HCT116 (cell line): ENCODE measurements at regions not wholly inside any gene's neighbourhood (a gene's known extent, or its start where the extent isn't known, plus 50 kb on each side); places are given as distances from the start of the nearest gene placed in this dataset.

ENCODE experiments used
- ATAC-seq: fragments of 200-7000 bp; cut with Tn5 transposase; 2 replicates; pipeline ENCODE4 v1.9.1; 2020; ENCODE audit warnings: mild to moderate bottlenecking, moderate library complexity
- BruUV-seq: library from RNA; stranded (reverse); fragments of 400-500 nt; replicated peaks from 2 replicates; lab custom pipeline; 2021; lab: Mats Ljungman, UMichigan
- CTCF ChIA-PET: fragments of 300-600 bp; sonication (Branson Sonifier 250); formaldehyde crosslinking; loops from one replicate; lab custom pipeline; 2021; ENCODE audit warnings: antibody characterized with exemption; lab: Charles Lee
- POLR2A ChIA-PET: fragments of 300-600, 350-600 bp; sonication (Branson Sonifier 250); formaldehyde crosslinking; loops from one replicate; lab custom pipeline; 2021; ENCODE audit warnings: antibody characterized with exemption; lab: Charles Lee
- RAD21 ChIA-PET, 2 experiments: fragments of 300-600 bp; sonication (Branson Sonifier 250); formaldehyde crosslinking; loops; one replicate each; lab custom pipeline; 2023; ENCODE audit warnings: low total read pairs in 2 of 2; ENCODE audit not compliant: uncharacterized antibody in 2 of 2, unreplicated experiment in 2 of 2, low non-redundant PET in 1 of 2; lab: Charles Lee
- DNase-seq: peaks from one replicate; pipeline ENCODE4 v3.0.0-alpha.2; 2010; ENCODE audit warnings: low read depth, low spot score
- H2AFZ ChIP-seq: fragments of 200-600 bp; shearing (Covaris generic), sonication (generic); 2 replicates; pipeline ENCODE4 v1.6.1; 2017; ENCODE audit warnings: low read depth, mixed run types, mixed read lengths, antibody characterized with exemption, low read length; ENCODE audit not compliant: poor library complexity, severe bottlenecking
- H3K27ac ChIP-seq: 2 replicates; pipeline ENCODE4 v1.5.1; 2012; ENCODE audit warnings: low read depth, low read length
- H3K27me3 ChIP-seq: fragments of 200-600 bp; sonication (generic); 2 replicates; pipeline ENCODE4 v1.6.1; 2016; ENCODE audit warnings: mixed run types, low read length, mixed read lengths; ENCODE audit not compliant: insufficient read depth
- H3K36me3 ChIP-seq, 2 experiments: fragments of 200-500 bp in 1 of 2; fragments of 200-600 bp in 1 of 2; sonication (Bioruptor generic) in 1 of 2; sonication (generic) in 1 of 2; 2 replicates each; pipeline versions ENCODE4 v1.5.1 to v1.6.1; 2014 to 2016; ENCODE audit warnings: low read length in 2 of 2, inconsistent platforms in 1 of 2, mixed read lengths in 1 of 2, mixed run types in 1 of 2; ENCODE audit not compliant: insufficient read depth in 2 of 2, control insufficient read depth in 1 of 2
- H3K4me1 ChIP-seq, 2 experiments: fragments of 200-600 bp in 1 of 2; sonication (generic) in 1 of 2; 2 replicates each; pipeline versions ENCODE4 v1.5.1 to v1.6.1; 2012 to 2017; ENCODE audit warnings: low read length in 2 of 2, inconsistent platforms in 1 of 2, mild to moderate bottlenecking in 1 of 2, mixed read lengths in 1 of 2, mixed run types in 1 of 2, moderate library complexity in 1 of 2; ENCODE audit not compliant: insufficient read depth in 2 of 2, control insufficient read depth in 1 of 2
- H3K4me2 ChIP-seq: fragments of 200-600 bp; sonication (generic); 2 replicates; pipeline ENCODE4 v1.6.1; 2017; ENCODE audit warnings: mixed run types, low read length, mixed read lengths
- H3K4me3 ChIP-seq, 2 experiments: fragments of 200-600 bp in 1 of 2; sonication (generic) in 1 of 2; replicated peaks in 1 of 2; 2 replicates each; pipeline ENCODE4 v1.5.1; 2011 to 2016; ENCODE audit warnings: low read length in 2 of 2, control low read depth in 1 of 2, low read depth in 1 of 2, mild to moderate bottlenecking in 1 of 2, mixed read lengths in 1 of 2, mixed run types in 1 of 2
- H3K79me2 ChIP-seq: fragments of 200-600 bp; sonication (generic); 2 replicates; pipeline ENCODE4 v1.6.1; 2017; ENCODE audit warnings: mild to moderate bottlenecking, mixed run types, low read length, moderate library complexity, mixed read lengths; ENCODE audit not compliant: insufficient read depth
- H3K9ac ChIP-seq: fragments of 200-600 bp; sonication (generic); 2 replicates; pipeline ENCODE4 v1.6.1; 2016; ENCODE audit warnings: low read length, mixed read lengths
- H3K9me2 ChIP-seq: fragments of 200-600 bp; sonication (generic), shearing (Covaris generic); 2 replicates; pipeline ENCODE4 v1.6.1; 2017; ENCODE audit warnings: mixed run types, mild to moderate bottlenecking, moderate library complexity; ENCODE audit not compliant: insufficient read depth
- H3K9me3 ChIP-seq, 2 experiments: fragments of 200-500 bp in 1 of 2; fragments of 200-600 bp in 1 of 2; sonication (Bioruptor generic) in 1 of 2; sonication (generic) in 1 of 2; 2 replicates each; pipeline ENCODE4 v1.6.1; 2014 to 2017; ENCODE audit warnings: low read length in 2 of 2, mixed read lengths in 2 of 2, inconsistent platforms in 1 of 2, low read depth in 1 of 2, mild to moderate bottlenecking in 1 of 2, mixed run types in 1 of 2, moderate library complexity in 1 of 2; ENCODE audit not compliant: control insufficient read depth in 1 of 2, insufficient read depth in 1 of 2
- H4K20me1 ChIP-seq: fragments of 200-600 bp; sonication (generic), shearing (Covaris generic); 2 replicates; pipeline ENCODE4 v1.6.1; 2017; ENCODE audit warnings: mixed run types, mild to moderate bottlenecking, moderate library complexity; ENCODE audit not compliant: insufficient read depth
- ATF3 ChIP-seq: IDR thresholded peaks from 2 replicates; pipeline ENCODE4 v1.6.1; 2012
- CBX3 ChIP-seq: IDR thresholded peaks from 2 replicates; pipeline ENCODE4 v1.6.1; 2012; ENCODE audit warnings: low read depth
- CEBPB ChIP-seq: IDR thresholded peaks from 2 replicates; pipeline ENCODE4 v1.6.1; 2012; ENCODE audit warnings: low read depth
- CTCF ChIP-seq, 3 experiments: fragments of 200-600 bp in 1 of 3; sonication (generic) in 1 of 3; IDR thresholded peaks in 2 of 3; conservative IDR thresholded peaks in 1 of 3; 2 replicates each; pipeline ENCODE4 v1.5.1; 2012 to 2017; ENCODE audit warnings: low read depth in 2 of 3, low read length in 2 of 3, antibody characterized with exemption in 1 of 3, borderline replicate concordance in 1 of 3, control low read depth in 1 of 3, mild to moderate bottlenecking in 1 of 3, mixed read lengths in 1 of 3, mixed run types in 1 of 3, moderate library complexity in 1 of 3; ENCODE audit not compliant: insufficient read depth in 1 of 3
- EGR1 ChIP-seq: IDR thresholded peaks from 2 replicates; pipeline ENCODE4 v1.6.1; 2012; ENCODE audit warnings: low read depth
- ELF1 ChIP-seq: IDR thresholded peaks from 2 replicates; pipeline ENCODE4 v1.6.1; 2012; ENCODE audit warnings: low read depth, borderline replicate concordance
- EZH2 ChIP-seq: fragments of 200-600 bp; sonication (generic); IDR thresholded peaks from 2 replicates; pipeline ENCODE4 v1.6.1; 2017; ENCODE audit warnings: antibody characterized with exemption, mixed run types
- JUND ChIP-seq: IDR thresholded peaks from 2 replicates; pipeline ENCODE4 v1.6.1; 2012
- MAX ChIP-seq: IDR thresholded peaks from 2 replicates; pipeline ENCODE4 v1.6.1; 2012
- POLR2A ChIP-seq: IDR thresholded peaks from 2 replicates; pipeline ENCODE4 v1.7.0; 2011; ENCODE audit warnings: borderline replicate concordance; ENCODE audit not compliant: insufficient read depth, insufficient read length; ENCODE audit errors: extremely low read depth
- RAD21 ChIP-seq: IDR thresholded peaks from 2 replicates; pipeline ENCODE4 v1.6.1; 2012; ENCODE audit warnings: low read depth, mild to moderate bottlenecking
- REST ChIP-seq: IDR thresholded peaks from 2 replicates; pipeline ENCODE4 v1.6.1; 2012; ENCODE audit warnings: low read depth
- SIN3A ChIP-seq: IDR thresholded peaks from 2 replicates; pipeline ENCODE4 v1.6.1; 2012; ENCODE audit warnings: low read depth
- SP1 ChIP-seq: IDR thresholded peaks from 2 replicates; pipeline ENCODE4 v1.6.1; 2012; ENCODE audit warnings: low read depth
- SRF ChIP-seq: IDR thresholded peaks from 2 replicates; pipeline ENCODE4 v1.6.1; 2012; ENCODE audit warnings: low read depth
- TCF7L2 ChIP-seq: IDR thresholded peaks from 2 replicates; pipeline ENCODE4 v1.7.0; 2011; ENCODE audit warnings: borderline replicate concordance, inconsistent platforms; ENCODE audit not compliant: insufficient read depth, insufficient read length; ENCODE audit errors: extremely low read depth
- YY1 ChIP-seq: IDR thresholded peaks from 2 replicates; pipeline ENCODE4 v1.6.1; 2011; ENCODE audit warnings: low read length, low read depth, moderate library complexity, mild to moderate bottlenecking; ENCODE audit not compliant: insufficient replicate concordance; ENCODE audit errors: extremely low read depth
- ZBTB33 ChIP-seq: IDR thresholded peaks from 2 replicates; pipeline ENCODE4 v1.6.1; 2011; ENCODE audit warnings: mild to moderate bottlenecking, low read length, moderate library complexity; ENCODE audit not compliant: insufficient replicate concordance; ENCODE audit errors: extremely low read depth
- ZFX ChIP-seq: fragments of 450-650 bp; IDR thresholded peaks from 2 replicates; pipeline ENCODE4 v1.6.1; 2017
- ZNF274 ChIP-seq: fragments of 200-500 bp; sonication (Bioruptor generic); IDR thresholded peaks from 2 replicates; pipeline ENCODE4 v1.6.1; 2014; ENCODE audit warnings: mild to moderate bottlenecking, low read depth, low read length, inconsistent platforms
- intact Hi-C: fragments of 100-400 bp; cut with micrococcal nuclease; formaldehyde crosslinking; loops from 2 replicates; pipeline ENCODE4 v1.10.0; 2022

- H3K9me2 ChIP-seq, result no peaks in the 10 kb centered on the region
- no peaks in the 10 kb centered on the region; the same call in 1 of the 2 replicates for H4K20me1 ChIP-seq
- intact Hi-C loops, result no loop called here
- H3K9ac ChIP-seq, result no peak overlapping the region
- H3K36me3 ChIP-seq, result no peaks in the 10 kb centered on the region
- H3K27me3 ChIP-seq, result no peaks in the 10 kb centered on the region
- no peaks in the 10 kb centered on the region for H3K79me2 ChIP-seq
- no peak for DNase-seq
- RAD21 ChIA-PET, result no interaction called here
- no peak overlapping the region for H3K27ac ChIP-seq
- TF ChIP-seq SRF, result no peak
- no peak for TF ChIP-seq CTCF (IDR thresholded peaks at IDR 0.05 in 2 of 3, conservative IDR thresholded peaks at IDR 0.05 in 1 of 3; ENCODE audit: borderline replicate concordance in 1 of 3, insufficient read depth in 1 of 3, low read depth in 2 of 3, low read length in 2 of 3)
- no peak for TF ChIP-seq REST
- no peak for TF ChIP-seq ZNF274
- no peak for TF ChIP-seq MAX
- no peak for TF ChIP-seq RAD21
- no peak for TF ChIP-seq ZBTB33
- TF ChIP-seq SIN3A, result no peak
- TF ChIP-seq EGR1, result no peak
- TF ChIP-seq YY1, result no peak
- no peak for TF ChIP-seq JUND
- no peak for TF ChIP-seq TCF7L2
- TF ChIP-seq ATF3, result no peak
- TF ChIP-seq CBX3, result no peak
- no peak for TF ChIP-seq ZFX
- no peak for TF ChIP-seq ELF1
- TF ChIP-seq EZH2, result no peak
- TF ChIP-seq SP1, result no peak
- no peak for TF ChIP-seq POLR2A
- no peak for TF ChIP-seq CEBPB
- TF ChIP-seq, all 23 proteins: peak for 0
- H2AFZ ChIP-seq, result no peak overlapping the region
- no peak overlapping the region for H3K4me3 ChIP-seq
- no peaks in the 10 kb centered on the region for H3K4me1 ChIP-seq
- ChIA-PET POLR2A (no interaction called here), CTCF (no interaction called here)
- peaks cover 0 to 9% of the 10 kb centered on the region in 2 experiments; a peak in 2 of 4 replicates for H3K9me3 ChIP-seq
- H3K4me2 ChIP-seq, result no peak overlapping the region
- no peak for ATAC-seq
- BruUV-seq, result no TSS peak
Measured at GRCh38 chr5:167271511-167271910, 1019.9 kb upstream of the WWC1 start.
